ENCODE measurements at regions not wholly inside any gene's neighbourhood (a gene's known extent, or its start where the extent isn't known, plus 50 kb on each side); places are given as distances from the start of the nearest gene placed in this dataset.

- 49 to 67% (median 52%) methylated on average over 1 of the region's 1 CpG for WGBS, 4 donors
- TF ChIP-seq CTCF (IDR thresholded peaks at IDR 0.05) (no peak), POLR2A (IDR thresholded peaks at IDR 0.05) (no peak)
- H3K4me3 ChIP-seq = no peak overlapping the region
- no peaks in the 10 kb centered on the region for H3K36me3 ChIP-seq
- H3K9me3 ChIP-seq = no peaks in the 10 kb centered on the region
- intact Hi-C loops (cut with DNase I) = no loop called here
- H3K27me3 ChIP-seq = no peaks in the 10 kb centered on the region
- no peak overlapping the region for H3K27ac ChIP-seq
- ATAC-seq = no peak
- no peaks in the 10 kb centered on the region for H3K4me1 ChIP-seq
- no peak for DNase-seq
Observed at GRCh38 chr14:26379951-26380350, 217.9 kb downstream of the NOVA1 start.

- ATAC-seq (no peak), DNase-seq (no peak)
- Histone ChIP-seq H3K36me3 (no peaks in the 10 kb centered on the region), H3K9me3 (no peaks in the 10 kb centered on the region), H3K27me3 (no peaks in the 10 kb centered on the region), H3K27ac (no peak overlapping the region), H3K4me3 (no peak overlapping the region), H3K4me1 (no peaks in the 10 kb centered on the region)
- WGBS, 4 donors = 53 to 64% (median 63%) methylated on average over 5 of the region's 5 CpGs
- intact Hi-C loops (cut with DNase I) = no loop called here
- TF ChIP-seq POLR2A (IDR thresholded peaks at IDR 0.05) (no peak), CTCF (IDR thresholded peaks at IDR 0.05) (no peak)
Observed at GRCh38 chr14:26377150-26377549, 220.7 kb downstream of the NOVA1 start.

- WGBS, 4 donors = 65 to 75% (median 71%) methylated on average over 3 of the region's 3 CpGs
- TF ChIP-seq POLR2A (IDR thresholded peaks at IDR 0.05) = no peak
- DNase-seq (no peak), ATAC-seq (no peak)
- Histone ChIP-seq H3K4me3 (no peak overlapping the region), H3K4me1 (no peaks in the 10 kb centered on the region), H3K9me3 (no peaks in the 10 kb centered on the region), H3K36me3 (no peaks in the 10 kb centered on the region), H3K27ac (no peak overlapping the region), H3K27me3 (no peaks in the 10 kb centered on the region)
- intact Hi-C loops (cut with DNase I) = no loop called here
Observed at GRCh38 chr14:26370115-26370514, 227.7 kb downstream of the NOVA1 start.

GRCh38 chr14:26363689-26364088, 234.1 kb downstream of the NOVA1 start:
- intact Hi-C loops (cut with DNase I) = no loop called here

More at GRCh38 chr14:26363689-26364088, 234.1 kb downstream of the NOVA1 start:
- ATAC-seq (no peak), DNase-seq (no peak)
- TF ChIP-seq CTCF (IDR thresholded peaks at IDR 0.05) (no peak), POLR2A (IDR thresholded peaks at IDR 0.05) (no peak)
- Histone ChIP-seq H3K4me1 (no peaks in the 10 kb centered on the region), H3K27ac (no peak overlapping the region), H3K27me3 (no peaks in the 10 kb centered on the region), H3K36me3 (no peaks in the 10 kb centered on the region), H3K9me3 (no peaks in the 10 kb centered on the region), H3K4me3 (no peak overlapping the region)
